Activated CD4-positive, alpha-beta T cell treated with anti-CD3 and anti-CD28 coated beads, Interleukin-2, Interleukin-4, amounts not matched to agents 100 ng/mL and 50 ng/mL, durations not matched to agents 16 hours and 8 hours (primary cell): ENCODE measurements at regions not wholly inside any gene's neighbourhood (a gene's known extent, or its start where the extent isn't known, plus 50 kb on each side); places are given as distances from the start of the nearest gene placed in this dataset.

ENCODE experiments used
- DNase-seq: peaks from one replicate; pipeline ENCODE4 v3.0.0-alpha.2; 2020; ENCODE audit warnings: low spot score

DNA sequence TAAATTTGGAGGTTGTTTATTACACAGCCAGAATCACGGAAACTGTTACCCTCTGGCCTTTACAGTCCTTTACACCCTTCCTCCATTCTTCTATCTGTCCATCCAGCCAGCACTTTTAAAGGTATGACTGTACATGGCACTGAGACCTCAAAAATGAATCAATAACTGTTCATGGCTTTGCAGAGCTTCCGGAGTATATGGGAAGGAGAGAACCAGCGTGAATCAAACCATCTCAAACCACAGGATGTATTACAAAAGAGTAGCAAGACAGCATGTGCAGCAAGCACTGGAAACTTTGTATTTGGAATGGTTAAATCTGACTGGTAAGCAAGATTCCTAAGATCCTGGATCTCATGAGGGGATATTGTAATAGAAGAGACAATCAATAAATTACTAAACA is 228.5 kb upstream of the CASK start:
- no peak for DNase-seq

DNA sequence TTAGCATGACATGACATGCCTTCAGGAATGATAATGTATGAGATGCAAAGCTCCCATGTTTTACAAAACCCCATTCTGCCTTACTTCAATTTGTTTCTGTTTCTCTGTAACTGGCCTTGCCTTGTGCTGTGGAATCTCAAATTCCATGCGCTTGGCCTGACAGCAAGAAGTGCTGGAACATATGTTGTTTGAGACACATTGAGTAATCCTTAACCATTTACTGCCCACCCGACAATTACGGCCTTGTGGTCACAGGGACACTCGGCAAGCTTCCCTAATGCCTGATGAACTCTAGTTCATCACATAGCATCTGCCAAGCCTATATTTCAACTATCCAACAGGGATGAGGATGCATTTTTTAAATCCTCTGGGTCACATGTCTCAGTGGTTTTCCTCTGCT is 226.4 kb upstream of the CASK start:
- DNase-seq, result no peak

DNA sequence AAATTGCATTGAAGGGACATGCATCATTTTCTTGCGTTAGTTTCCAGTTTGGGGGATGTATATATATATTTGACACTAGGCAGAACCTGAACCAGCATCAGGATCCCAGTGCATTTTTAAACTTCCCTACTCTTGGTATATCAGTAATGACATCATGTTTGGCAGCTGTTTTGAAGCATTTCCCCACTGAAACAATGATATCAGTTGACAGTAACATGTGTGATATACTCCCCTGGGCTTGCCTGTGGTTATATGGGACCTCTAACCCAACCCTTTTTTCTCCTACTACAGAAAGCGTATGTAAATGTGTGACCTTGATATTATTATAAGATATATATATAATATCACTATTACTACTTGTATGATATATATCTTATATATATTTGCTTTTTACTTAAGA is 225.9 kb upstream of the CASK start:
- DNase-seq, result no peak

DNA sequence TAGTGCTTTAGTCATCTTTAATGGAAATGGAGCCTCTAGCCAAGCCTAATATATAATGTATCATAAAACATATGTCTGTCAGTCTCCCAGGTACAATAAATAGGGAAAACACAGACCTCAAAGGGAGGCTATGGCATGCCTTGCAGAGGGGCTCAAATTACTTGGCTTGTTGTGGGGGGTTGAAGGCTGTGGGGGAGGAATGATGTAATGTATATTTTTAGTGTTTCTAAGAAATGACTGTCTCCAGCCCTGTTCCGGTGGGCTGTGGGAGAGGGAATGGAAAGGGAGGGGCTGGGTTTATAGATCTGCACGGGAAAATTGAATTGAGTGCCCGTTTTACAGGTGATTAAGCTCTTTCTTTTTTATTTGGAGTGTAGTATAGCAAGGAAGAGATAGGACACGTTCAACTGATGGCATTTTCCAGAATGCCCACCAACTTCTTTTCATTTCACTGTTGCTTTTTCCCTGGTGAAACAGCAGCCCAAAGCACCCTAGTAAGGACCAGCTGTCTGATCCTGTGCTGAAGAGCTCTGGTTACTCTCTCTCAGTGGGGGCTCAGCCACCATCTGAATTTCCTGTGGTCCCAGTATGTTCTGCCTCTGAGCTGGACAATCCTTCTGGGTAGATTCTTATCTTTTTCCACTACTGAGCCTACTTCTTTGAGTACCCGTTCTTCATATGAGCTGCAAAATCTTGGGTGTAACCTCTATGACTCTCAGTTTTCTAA is 220.7 kb upstream of the CASK start:
- DNase-seq, result no peak

DNA sequence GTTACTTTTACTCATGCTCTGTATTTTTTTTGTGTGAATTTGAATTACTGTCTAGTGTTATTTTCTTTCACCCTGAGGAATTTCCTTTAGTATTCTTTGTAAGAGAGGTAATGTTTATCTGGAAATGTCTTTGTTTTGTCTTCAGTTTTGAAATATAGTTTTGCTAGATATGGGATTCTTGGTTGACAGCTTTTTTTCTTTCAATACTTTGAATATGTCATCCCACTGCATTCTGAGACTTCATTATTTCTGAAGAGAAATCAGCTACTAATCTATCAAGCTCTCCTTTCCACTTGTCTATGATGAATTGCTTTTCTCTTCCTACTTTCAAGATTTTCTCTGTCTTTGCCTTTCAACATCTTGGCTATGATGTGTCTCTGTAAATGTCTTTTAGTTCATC is 217.0 kb upstream of the CASK start:
- no peak for DNase-seq

DNA sequence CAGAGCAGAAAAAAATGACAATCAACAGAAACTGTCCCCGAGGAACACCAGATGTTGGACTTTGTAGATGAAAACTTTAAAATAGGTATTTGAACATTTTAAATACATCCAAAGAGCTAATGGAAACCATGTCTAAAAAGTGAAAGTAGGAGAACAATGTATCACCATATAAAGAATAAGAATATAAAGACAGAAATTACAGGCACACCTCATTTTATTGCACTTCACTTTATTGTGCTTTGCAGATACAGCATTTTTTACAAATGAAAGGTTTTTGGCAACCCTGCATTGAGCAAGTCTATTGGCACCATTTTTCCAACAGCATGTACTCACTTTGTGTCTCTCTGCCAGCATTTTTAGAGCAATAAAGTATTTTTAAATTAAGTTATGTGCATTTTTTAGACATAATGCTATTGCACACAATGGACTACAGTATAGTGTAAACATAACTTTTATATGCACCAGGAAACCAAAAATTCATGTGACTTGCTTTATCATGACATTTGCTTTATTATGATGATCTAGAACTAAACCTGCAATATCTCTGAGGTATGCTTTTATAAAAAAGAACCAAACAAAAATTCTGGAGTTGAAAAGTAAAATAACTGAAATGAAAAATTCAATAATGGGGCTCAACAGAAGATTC is 212.4 kb upstream of the CASK start:
- no peak for DNase-seq

DNA sequence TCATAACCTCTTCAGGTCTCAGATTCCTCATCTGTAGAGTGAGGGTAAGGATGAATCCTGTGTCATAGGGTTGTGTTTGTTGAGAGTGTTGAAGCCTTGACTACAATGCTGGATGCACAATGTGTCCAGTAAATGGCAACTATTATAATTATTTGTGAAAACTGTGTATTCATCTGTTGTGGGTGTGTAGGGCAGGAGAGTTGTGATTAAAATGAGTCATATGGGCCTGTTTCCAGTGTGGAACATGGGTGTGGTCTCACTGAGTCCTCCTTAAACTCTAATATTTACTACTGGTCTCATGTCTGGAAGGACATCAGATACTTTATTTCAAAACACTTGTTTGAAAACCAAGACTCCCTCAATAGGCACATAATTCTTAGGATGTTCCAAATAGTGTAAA is 208.5 kb upstream of the CASK start:
- DNase-seq, result no peak

DNA sequence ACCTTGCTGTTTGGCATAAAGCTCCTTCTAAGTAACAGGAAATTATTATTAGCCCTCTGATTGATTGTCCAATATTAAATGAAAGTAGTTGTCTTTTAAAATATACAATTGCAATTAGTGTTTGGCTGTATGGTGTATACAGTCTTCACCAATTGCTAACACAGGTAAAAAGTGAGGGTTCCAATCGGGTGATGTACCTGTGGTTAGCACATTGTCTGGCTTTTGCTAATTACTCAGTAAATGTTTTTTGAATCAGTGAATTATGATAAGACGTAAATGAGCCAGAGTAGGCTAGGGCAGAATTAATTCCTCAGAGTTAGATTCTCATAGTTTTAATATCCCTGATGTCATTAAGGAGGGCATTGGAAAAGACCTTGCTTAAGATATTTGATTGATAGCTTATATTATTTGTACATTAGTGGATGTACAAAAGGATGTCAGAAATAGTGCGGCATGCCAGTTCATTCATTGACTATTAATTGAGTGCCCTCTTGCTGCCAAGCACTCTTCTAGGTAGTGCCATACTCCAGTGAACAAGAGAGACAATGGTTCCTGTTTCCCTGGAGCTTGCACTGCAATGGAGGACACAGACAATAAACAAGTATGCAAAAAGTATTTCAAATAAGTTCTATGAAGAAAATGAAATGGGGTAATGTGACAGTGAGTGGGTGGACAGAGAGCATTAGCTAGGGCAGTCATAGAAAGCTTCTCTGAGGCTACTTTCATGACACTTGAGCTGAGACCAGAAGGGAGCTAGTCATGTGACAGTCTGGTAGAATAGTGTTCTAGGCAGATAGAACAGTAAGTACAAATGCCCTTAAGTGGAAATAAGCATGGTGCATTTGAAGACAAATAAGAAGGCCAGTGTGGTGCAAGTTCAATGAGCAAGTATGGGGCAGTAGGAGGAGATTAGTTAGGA is 205.9 kb upstream of the CASK start:
- DNase-seq, result no peak

DNA sequence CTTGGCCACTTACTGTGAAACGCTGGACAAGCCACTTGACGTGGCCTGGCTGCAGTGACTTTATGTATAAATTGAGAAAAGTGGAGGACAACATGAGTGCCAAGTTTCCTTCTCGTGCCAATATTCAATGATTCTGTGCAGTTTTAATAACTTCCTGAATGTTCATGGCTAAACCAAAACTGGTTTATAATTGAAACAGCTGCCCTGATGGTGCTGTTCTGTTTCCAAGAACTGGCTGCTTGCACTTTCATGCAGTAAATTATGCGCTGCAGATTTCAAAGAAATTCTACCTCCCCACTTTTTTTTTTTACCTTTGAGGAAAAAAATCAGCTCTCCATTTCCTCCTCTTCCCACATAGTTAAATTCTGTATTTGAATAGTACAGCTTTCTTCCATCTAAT is 205.2 kb upstream of the CASK start:
- peak; percentile 29 for DNase-seq

DNA sequence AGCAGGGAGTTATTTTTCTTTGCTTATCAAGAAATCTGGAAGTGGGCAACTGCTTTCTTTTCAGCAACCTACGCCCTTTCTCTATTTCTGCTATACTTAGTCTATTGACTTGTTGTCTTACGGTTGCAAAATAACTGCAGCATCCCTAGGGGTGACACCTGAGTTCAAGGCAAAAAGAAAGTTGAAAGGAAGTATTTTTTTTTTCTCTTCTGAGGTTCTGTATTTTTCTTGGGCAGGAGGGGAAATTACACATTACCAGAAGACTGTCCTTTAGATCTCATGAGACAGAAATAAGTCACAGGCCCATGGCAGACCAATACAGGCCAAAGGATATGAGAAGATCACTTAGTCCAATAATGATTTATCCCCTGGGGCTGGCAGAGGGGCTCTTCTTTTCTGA is 204.7 kb upstream of the CASK start:
- peak; percentile 26 for DNase-seq

DNA sequence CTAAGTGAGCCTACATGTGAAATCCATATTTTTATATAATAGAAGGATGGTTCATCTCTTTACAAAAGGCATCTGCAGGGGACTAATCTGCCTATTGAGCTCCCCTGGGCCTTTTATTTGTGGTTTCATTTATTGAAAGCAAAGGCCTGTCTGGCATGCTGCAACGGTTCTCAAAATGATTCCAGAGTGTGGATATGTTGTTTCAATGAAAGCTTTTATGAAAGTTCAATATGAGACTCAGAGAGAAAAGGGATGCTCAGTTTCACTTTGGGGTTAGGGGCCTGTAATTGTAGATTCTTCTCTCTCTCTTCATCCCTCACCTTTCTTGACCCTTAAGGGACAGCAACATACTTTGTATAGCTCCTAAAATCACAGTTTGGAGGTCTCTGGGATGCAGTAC is 204.2 kb upstream of the CASK start:
- peak; percentile 14 for DNase-seq

DNA sequence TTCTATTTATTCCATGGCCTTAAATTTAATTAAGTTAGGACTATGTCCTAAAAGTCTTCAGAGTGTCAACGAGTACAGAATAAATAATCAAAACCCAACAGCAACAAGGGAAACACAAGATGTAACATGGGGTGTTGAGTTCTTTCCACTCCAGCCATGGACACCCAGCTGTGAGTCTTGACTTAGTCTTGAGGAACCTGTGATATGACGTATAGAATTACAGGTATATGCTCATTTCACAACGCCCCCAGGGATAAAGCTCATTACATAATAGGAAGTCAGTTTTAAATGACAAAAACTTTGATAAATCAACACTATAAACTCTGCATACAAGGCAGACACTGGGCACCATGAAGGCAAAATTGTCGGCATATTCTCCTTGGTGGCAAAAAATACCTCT is 200.0 kb upstream of the CASK start:
- DNase-seq, result no peak

DNA sequence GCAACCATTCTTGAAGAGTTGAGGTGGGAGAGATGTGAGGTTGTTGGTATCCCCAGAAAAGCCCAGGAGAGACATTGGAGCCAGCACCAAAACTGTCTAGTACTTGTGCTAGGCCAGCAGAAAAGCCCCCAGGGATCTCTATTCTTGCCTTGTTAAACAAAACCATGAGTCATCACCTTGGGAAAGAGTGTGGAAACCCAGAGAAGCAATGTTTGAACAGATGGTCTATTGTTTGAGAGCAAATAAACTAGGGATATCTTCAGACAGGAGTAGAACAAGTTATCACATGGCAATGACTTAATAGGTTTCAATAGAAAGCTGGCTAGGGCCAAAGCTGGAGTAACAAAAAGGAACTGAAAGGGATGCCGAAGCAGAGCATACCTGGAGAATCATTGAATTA is 195.7 kb upstream of the CASK start:
- DNase-seq, result no peak

DNA sequence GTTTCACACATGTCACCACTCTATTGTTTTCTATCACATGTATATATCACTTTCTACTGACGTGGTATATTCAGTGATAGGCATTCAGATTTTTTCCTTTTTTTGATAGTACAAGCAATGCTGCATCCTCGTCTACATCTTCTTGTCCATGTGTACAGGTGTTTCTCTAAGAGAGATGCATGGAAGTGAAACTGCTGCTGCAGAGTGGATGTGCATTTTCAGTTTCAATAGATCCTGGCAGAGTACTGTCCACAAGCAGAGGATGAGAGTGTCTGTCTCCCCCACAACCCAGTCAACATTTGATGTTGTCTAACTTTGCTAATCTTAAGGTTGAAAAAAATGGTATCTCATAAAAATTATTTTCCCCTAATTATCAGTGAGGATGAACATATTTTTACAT is 194.0 kb upstream of the CASK start:
- DNase-seq, result no peak

DNA sequence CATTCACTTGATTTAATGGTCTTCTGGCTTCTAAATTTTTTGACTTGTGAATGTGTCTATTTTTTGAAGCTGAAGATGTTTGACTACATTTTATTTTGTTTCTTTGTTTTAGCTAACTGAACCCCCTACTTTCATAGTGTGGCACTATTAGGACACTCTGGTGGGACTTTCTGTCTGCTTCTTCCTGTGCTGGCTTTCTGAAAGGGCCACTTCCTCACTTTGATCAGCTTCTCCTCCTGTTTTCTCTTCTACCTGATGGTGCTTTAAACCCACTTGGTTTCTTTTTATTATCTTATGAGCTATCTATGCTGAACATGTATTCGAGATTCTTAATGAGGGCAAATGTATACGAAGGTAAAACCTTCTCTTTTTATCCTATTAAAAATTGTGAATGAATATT is 186.1 kb upstream of the CASK start:
- DNase-seq, result no peak

DNA sequence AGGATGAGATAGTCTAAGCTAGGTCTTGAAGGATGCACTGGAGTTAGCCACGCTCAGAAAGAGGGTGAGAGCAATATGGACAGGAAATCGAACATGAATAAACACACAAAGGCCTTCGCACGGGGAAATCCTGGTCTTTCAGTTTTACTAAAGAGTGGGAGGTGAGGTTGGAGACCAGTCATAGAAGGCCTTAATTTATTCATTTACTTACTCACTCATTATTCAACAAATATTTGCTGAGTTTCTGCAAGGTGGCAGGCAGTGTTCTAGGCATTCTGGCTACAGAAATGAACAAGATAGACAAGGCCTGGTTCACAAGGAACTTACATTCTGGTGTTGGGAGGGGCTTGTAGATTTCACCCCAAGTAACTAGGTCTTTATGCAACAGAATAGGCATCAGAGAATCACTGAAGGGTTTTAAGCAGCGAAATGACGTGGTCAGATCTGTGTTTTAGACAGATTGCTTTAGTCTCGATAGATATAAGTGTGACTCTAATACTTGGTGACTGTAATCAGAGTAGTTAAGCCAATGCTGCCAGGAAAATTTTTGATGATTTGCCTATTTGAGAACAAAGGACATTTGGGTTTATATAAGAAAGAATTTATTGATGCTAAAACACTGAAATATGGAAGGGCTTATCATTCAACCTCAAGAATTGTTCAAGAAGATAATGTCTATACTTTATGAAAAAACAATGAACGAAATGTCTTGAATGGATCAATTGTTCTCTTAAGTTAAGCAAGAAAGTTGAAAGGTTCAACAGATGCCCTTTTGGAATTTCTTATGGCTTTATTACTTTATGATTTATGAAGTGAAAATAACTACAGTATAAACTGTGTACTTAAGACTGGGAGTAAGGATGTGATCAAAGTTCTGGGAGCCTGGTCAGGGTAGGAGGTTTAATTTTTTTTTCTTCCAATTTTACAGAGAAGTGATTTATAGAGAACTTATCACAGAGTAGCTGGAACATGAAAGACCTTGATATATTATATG is 184.4 kb upstream of the CASK start:
- peak; percentile 66 for DNase-seq

DNA sequence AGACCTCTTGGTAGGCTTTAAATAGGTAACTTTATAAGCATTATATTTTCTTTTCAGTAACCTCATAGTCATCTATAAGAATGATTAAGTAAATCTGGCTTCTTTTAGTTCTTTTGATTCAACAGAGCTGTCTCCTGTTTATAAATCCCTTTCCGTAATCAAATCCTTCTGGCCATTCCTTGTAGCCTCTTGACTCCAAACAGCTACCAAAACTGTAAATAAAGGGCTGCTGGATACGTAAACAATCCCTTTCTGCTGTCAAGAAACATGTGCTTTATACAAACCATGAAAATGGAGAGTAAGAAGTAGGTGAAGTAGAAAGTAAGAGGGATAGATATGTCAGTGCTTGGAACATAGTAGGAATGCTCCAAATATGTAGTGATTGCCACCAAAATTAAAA is 183.2 kb upstream of the CASK start:
- DNase-seq, result no peak

DNA sequence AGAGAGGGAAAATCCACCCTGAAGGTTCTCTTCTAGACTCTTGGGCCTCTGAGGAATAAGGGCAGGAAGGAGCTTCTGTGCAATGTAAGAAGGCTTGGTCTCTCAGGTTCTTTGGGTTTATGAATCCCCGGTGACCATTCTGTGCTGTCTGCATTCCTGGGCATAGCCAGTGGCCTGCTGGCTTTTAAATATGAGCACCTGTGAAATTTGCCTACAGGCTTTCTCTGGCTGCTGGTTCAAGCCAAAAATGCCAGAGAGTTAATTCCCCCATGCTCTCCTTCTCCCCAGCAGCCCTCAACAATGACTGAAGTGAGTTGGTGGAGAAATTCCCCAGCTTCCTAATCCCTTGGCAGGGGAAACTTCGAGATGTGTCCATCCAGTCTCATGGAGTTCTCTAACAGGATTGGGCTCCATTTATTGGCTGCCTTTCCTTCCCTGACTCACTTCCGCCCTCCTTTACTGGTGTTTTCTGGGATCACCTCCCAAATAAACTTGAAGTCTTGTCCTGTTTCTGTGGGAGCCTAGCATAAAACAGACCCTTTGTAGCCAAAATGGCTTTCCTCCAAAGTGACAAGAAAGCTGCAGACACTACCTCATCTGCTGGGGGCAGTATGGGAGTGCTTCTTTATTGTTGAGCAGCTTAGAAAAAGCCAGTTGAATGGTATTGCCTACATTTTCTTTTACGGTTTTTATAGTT is 179.4 kb upstream of the CASK start:
- no peak for DNase-seq

DNA sequence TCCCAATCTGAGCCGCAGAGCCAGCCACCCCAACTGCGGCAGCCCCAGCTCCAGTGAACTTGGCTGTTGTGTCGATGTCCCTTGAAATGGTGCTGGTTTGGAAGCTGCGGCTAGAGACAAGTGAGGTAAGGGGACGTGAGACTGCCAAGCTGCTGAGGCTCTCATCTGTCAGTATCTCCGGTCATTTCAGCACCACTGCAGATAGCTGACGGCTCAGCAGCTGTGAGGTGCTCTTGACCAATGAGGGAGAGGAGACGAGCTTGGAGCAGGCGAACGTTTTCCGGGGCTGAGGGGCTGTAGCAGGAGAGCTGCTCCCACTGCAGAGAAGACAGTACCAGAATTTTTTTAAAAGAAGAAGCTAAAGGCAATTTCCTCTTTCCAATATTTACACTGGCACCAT is 175.5 kb upstream of the CASK start:
- DNase-seq, result no peak

DNA sequence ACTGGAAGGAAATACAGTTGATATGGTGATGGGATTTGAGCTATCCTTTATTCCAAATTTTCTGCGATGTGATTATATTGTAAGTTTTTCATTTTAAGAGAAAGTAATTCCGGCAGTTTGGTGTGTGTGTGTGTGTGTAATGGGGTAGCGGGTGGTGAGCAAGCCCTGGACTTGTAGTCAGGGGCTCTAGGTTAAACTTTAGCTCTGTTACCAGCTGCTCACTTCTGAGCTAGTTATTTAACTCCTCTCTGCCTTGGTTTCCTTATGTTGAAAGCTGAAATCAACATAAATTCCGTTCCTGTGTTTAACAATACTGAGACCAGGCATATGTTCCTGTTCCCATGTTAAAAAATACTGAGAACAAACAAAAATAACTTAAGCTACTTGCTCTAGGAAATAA is 174.1 kb upstream of the CASK start:
- DNase-seq, result no peak

DNA sequence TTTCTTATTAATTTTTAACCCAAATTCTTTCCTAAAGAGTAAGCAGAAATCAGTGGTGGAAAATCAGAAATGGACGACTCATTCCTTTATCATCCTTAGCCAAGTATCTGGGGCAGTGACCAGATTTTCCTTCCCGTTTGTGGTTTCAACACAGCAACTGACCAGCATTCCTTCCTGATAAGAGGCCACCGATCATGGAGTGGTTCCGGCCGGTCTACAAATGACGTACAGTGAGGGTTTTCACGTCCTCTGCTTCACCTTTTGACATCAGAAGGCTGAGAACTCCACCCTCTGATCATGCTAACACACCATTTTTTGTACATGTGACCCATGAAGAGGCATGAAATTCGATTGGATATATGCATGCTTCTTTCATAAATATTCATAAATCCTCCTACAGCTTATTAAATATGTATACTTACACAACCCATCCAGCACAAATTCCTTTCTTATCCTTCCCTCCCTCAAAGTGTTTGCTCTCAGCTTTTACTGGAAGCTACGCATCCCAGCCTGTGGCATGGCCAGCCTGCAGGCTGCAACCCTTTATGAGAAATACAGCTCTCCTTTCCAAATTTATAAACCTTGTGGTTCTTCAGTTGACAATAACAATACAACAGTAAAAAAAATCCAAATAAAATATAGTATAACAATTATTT is 173.0 kb upstream of the CASK start:
- DNase-seq, result no peak
